A673 (cell line): ENCODE measurements at regions not wholly inside any gene's neighbourhood (a gene's known extent, or its start where the extent isn't known, plus 50 kb on each side); places are given as distances from the start of the nearest gene placed in this dataset.

ENCODE experiments used
- CTCF ChIP-seq: fragments of 300-800, 200-600 bp; sonication (generic); conservative IDR thresholded peaks from 2 replicates; pipeline ENCODE4 v1.5.1; 2017; ENCODE audit warnings: low read depth, mild to moderate bottlenecking, antibody characterized with exemption, low read length, moderate library complexity, mixed read lengths
- EZH2 ChIP-seq: fragments of 200-600 bp; sonication (generic); IDR thresholded peaks from 2 replicates; pipeline ENCODE4 v1.6.1; 2017; ENCODE audit warnings: borderline replicate concordance, low read depth, mild to moderate bottlenecking, mixed read lengths, antibody characterized with exemption, low read length; ENCODE audit not compliant: poor library complexity, severe bottlenecking

GRCh38 chr4:173699841-173700475 is 169.9 kb upstream of the HAND2 start:
- TF ChIP-seq EZH2 (no peak), CTCF (no peak)
